OCI-LY1 (cell line): ENCODE measurements at regions not wholly inside any gene's neighbourhood (a gene's known extent, or its start where the extent isn't known, plus 50 kb on each side); places are given as distances from the start of the nearest gene placed in this dataset.

Experiments
- H2AFZ ChIP-seq: fragments of 200-600 bp; sonication (generic), shearing (Covaris generic); 2 replicates; pipeline ENCODE4 v1.6.0; 2014; ENCODE audit warnings: antibody characterized with exemption, mild to moderate bottlenecking, low read length
- H3F3A ChIP-seq: fragments of 200-600 bp; sonication (generic), shearing (Covaris generic); 2 replicates; pipeline ENCODE4 v1.6.0; 2014; ENCODE audit warnings: mild to moderate bottlenecking, antibody characterized with exemption, low read length, moderate library complexity; ENCODE audit not compliant: insufficient read depth
- H3K27ac ChIP-seq: fragments of 200-600 bp; sonication (generic); 2 replicates; pipeline ENCODE4 v1.5.1; 2014; ENCODE audit warnings: low read length, mixed run types, mild to moderate bottlenecking, low read depth; ENCODE audit not compliant: poor library complexity, severe bottlenecking
- H3K27me3 ChIP-seq: fragments of 200-600 bp; sonication (generic); 2 replicates; pipeline ENCODE4 v1.6.0; 2014; ENCODE audit warnings: antibody characterized with exemption, mild to moderate bottlenecking, low read length, moderate library complexity; ENCODE audit not compliant: insufficient read depth
- H3K36me3 ChIP-seq: fragments of 200-600 bp; sonication (generic); 2 replicates; pipeline ENCODE4 v1.6.1; 2014; ENCODE audit warnings: mild to moderate bottlenecking, antibody characterized with exemption, low read length, moderate library complexity, mixed read lengths; ENCODE audit not compliant: insufficient read depth
- H3K4me1 ChIP-seq: fragments of 200-600 bp; sonication (generic); 2 replicates; pipeline ENCODE4 v1.5.1; 2014; ENCODE audit warnings: mild to moderate bottlenecking, low read length, moderate library complexity; ENCODE audit not compliant: insufficient read depth, severe bottlenecking
- H3K4me2 ChIP-seq: fragments of 200-600 bp; sonication (generic), shearing (Covaris generic); 2 replicates; pipeline ENCODE4 v1.6.1; 2014; ENCODE audit warnings: low read length
- H3K4me3 ChIP-seq: fragments of 200-600 bp; sonication (generic); 2 replicates; pipeline ENCODE4 v1.5.1; 2014; ENCODE audit warnings: low read length, low read depth, mild to moderate bottlenecking, mixed read lengths; ENCODE audit not compliant: poor library complexity, severe bottlenecking
- H3K79me2 ChIP-seq: fragments of 200-600 bp; shearing (Covaris generic); 2 replicates; pipeline ENCODE4 v1.6.1; 2016; ENCODE audit warnings: mixed run types, low read length, mixed read lengths; ENCODE audit not compliant: insufficient read depth
- H3K9ac ChIP-seq: fragments of 200-600 bp; sonication (generic), shearing (Covaris generic); 2 replicates; pipeline ENCODE4 v1.6.1; 2014; ENCODE audit warnings: mild to moderate bottlenecking, low read length, mixed read lengths
- H3K9me2 ChIP-seq: fragments of 200-600 bp; sonication (generic), shearing (Covaris generic); 2 replicates; pipeline ENCODE4 v1.6.1; 2014; ENCODE audit warnings: low read depth, mild to moderate bottlenecking, low read length, mixed read lengths
- H3K9me3 ChIP-seq: fragments of 200-600 bp; shearing (Covaris generic); 2 replicates; pipeline ENCODE4 v1.6.1; 2014; ENCODE audit warnings: low read length, mixed read lengths
- H4K20me1 ChIP-seq: fragments of 200-600 bp; sonication (generic), shearing (Covaris generic); 2 replicates; pipeline ENCODE4 v1.6.0; 2016; ENCODE audit warnings: mild to moderate bottlenecking, low read length; ENCODE audit not compliant: insufficient read depth
- CTCF ChIP-seq: fragments of 200-600 bp; sonication (generic), shearing (Covaris generic); IDR thresholded peaks from 2 replicates; pipeline ENCODE4 v1.5.1; 2017; ENCODE audit warnings: mild to moderate bottlenecking, antibody characterized with exemption, low read length, moderate library complexity, mixed read lengths
- EZH2 ChIP-seq: fragments of 200-600 bp; sonication (generic), shearing (Covaris generic); IDR thresholded peaks from 2 replicates; pipeline ENCODE4 v1.8.0; 2017; ENCODE audit warnings: borderline replicate concordance, mixed run types, mild to moderate bottlenecking, antibody characterized with exemption, low read length, moderate library complexity, mixed read lengths

DNA sequence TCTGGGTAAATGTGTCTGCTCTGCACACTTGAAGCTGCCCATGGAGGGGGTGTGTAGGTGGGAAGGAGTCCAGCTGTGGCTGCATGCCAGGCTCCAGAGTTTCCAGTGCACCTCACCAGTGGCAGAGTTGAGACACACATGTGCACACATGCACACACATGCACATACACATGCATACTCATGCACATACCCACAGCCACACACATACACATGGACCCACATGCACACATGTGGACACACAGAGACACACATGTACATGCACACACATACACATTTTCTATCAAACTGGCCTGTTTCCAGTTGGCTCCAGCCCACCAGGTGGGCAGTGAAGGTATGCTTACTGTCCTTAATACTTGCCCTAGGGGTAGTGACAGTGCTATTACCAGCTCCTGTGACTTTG, 99.7 kb downstream of the RAMP3 start:
- H3K4me2 ChIP-seq, result no peak overlapping the region
- no peak overlapping the region for H3K9ac ChIP-seq
- H3K36me3 ChIP-seq, result no peaks in the 10 kb centered on the region
- H3K9me3 ChIP-seq, result no peaks in the 10 kb centered on the region
- H2AFZ ChIP-seq, result no peak overlapping the region
- H4K20me1 ChIP-seq, result no peaks in the 10 kb centered on the region
- H3K27me3 ChIP-seq, result no peaks in the 10 kb centered on the region; the same call in 1 of the 2 replicates
- no peaks in the 10 kb centered on the region for H3K79me2 ChIP-seq
- H3K4me1 ChIP-seq, result peaks cover 10% of the 10 kb centered on the region
- H3K9me2 ChIP-seq, result no peaks in the 10 kb centered on the region
- no peak overlapping the region for H3K27ac ChIP-seq
- TF ChIP-seq CTCF, result no peak
- TF ChIP-seq EZH2, result no peak
- H3K4me3 ChIP-seq, result no peak overlapping the region
- H3F3A ChIP-seq, result no peaks in the 10 kb centered on the region

DNA sequence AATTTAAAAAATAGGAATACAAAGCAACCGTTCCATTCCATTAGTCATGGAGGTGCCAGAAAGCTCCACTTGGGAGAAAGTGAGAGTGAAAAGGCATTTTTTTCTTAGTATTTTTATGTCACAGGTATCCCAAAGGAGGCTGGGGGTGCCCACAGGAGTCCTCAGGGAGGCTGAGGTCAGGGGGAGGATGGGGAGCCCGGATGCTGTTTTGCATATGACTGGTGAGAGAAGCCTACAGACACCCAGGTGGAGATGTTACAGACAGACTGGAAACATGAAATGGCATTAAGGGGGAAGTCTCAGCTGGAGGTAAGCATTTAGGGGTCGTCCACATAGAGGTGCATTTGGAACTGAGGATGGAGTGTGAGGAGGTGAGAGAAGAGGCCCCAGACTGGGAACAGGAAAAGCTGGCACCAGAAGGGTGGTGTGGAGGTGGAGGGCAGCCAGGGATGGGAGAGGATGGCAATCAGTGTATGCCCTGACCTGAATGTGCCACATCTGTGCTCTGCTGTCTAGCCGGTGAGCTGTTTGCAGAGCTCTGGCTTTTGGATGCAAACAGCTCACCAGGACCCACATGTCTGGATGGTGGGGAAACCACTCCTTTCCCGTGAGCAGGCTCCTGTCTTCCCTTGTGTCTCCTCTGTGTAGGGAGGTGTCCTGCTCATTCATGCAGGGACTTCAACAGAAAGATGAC, 101.1 kb downstream of the RAMP3 start:
- H2AFZ ChIP-seq, result no peak overlapping the region
- H3K4me1 ChIP-seq, result peaks cover 10% of the 10 kb centered on the region
- TF ChIP-seq EZH2, result no peak
- no peak for TF ChIP-seq CTCF
- H4K20me1 ChIP-seq, result no peaks in the 10 kb centered on the region
- no peak overlapping the region for H3K4me3 ChIP-seq
- no peaks in the 10 kb centered on the region for H3K79me2 ChIP-seq
- H3K9ac ChIP-seq, result no peak overlapping the region
- H3K4me2 ChIP-seq, result no peak overlapping the region
- H3K27me3 ChIP-seq, result no peaks in the 10 kb centered on the region; the same call in 1 of the 2 replicates
- no peaks in the 10 kb centered on the region for H3K36me3 ChIP-seq
- H3K9me3 ChIP-seq, result no peaks in the 10 kb centered on the region
- no peak overlapping the region for H3K27ac ChIP-seq
- H3F3A ChIP-seq, result no peaks in the 10 kb centered on the region
- no peaks in the 10 kb centered on the region for H3K9me2 ChIP-seq

- H3K4me2 ChIP-seq, result no peak overlapping the region; the same call in 1 of the 2 replicates
- no peak for TF ChIP-seq EZH2
- no peak for TF ChIP-seq CTCF
- H3K4me1 ChIP-seq, result peaks cover 10% of the 10 kb centered on the region
- no peak overlapping the region for H2AFZ ChIP-seq
- H3K36me3 ChIP-seq, result no peaks in the 10 kb centered on the region
- no peak overlapping the region for H3K9ac ChIP-seq
- peak overlapping the region; percentile 30 for H3K4me3 ChIP-seq
- no peaks in the 10 kb centered on the region for H3K9me2 ChIP-seq
- no peaks in the 10 kb centered on the region; the same call in 1 of the 2 replicates for H3K27me3 ChIP-seq
- no peaks in the 10 kb centered on the region for H4K20me1 ChIP-seq
- no peaks in the 10 kb centered on the region for H3K9me3 ChIP-seq
- no peaks in the 10 kb centered on the region for H3F3A ChIP-seq
- no peak overlapping the region for H3K27ac ChIP-seq
- H3K79me2 ChIP-seq, result no peaks in the 10 kb centered on the region
Observed at GRCh38 chr7:45259227-45259596, 101.6 kb downstream of the RAMP3 start.
